ENCODE measurements at regions not wholly inside any gene's neighbourhood (a gene's known extent, or its start where the extent isn't known, plus 50 kb on each side); places are given as distances from the start of the nearest gene placed in this dataset.

GRCh38 chr2:120525056-120526046, 179.4 kb downstream of the INHBB start:
- DNase-seq (ENCODE audit: low spot score), result peak; percentile 55

GRCh38 chr2:120526047-120526562, 180.2 kb downstream of the INHBB start:
- Histone ChIP-seq H3K79me2 (no peaks in the 10 kb centered on the region), H4K20me1 (ENCODE audit: insufficient read depth, poor library complexity, severe bottlenecking) (no peaks in the 10 kb centered on the region), H3K4me1 (ENCODE audit: insufficient read depth) (peaks cover 25% of the 10 kb centered on the region), H2AFZ (no peak overlapping the region), H3K9me3 (ENCODE audit: low read depth) (no peaks in the 10 kb centered on the region), H3K27me3 (no peaks in the 10 kb centered on the region), H3K4me2 (no peak overlapping the region), H3K4me3 (no peak overlapping the region), H3K27ac (no peak overlapping the region), H3K36me3 (replicated peaks; ENCODE audit: insufficient read depth, low read depth) (no peaks in the 10 kb centered on the region), H3K9me2 (replicated peaks; ENCODE audit: insufficient read depth) (no peaks in the 10 kb centered on the region)
- TF ChIP-seq CTCF (IDR thresholded peaks at IDR 0.05; ENCODE audit: poor library complexity) (no peak), EZH2phosphoT487 (IDR thresholded peaks at IDR 0.05; ENCODE audit: low read depth, severe bottlenecking, unreplicated experiment) (no peak), EZH2 (IDR thresholded peaks at IDR 0.05; ENCODE audit: borderline replicate concordance) (no peak)
- WGBS (ENCODE audit: low lambda C conversion rate, missing lambda C conversion rate), result 82% methylated on average over 16 of the region's 16 CpGs
- DNase-seq (ENCODE audit: low spot score), result no peak

More at GRCh38 chr2:120525056-120526046, 179.4 kb downstream of the INHBB start:
- no peaks in the 10 kb centered on the region for H4K20me1 ChIP-seq (ENCODE audit: insufficient read depth, poor library complexity, severe bottlenecking)
- no peaks in the 10 kb centered on the region for H3K27me3 ChIP-seq
- no peak overlapping the region for H3K27ac ChIP-seq
- no peaks in the 10 kb centered on the region for H3K9me3 ChIP-seq (ENCODE audit: low read depth)
- no peak overlapping the region for H3K4me3 ChIP-seq
- no peak overlapping the region for H2AFZ ChIP-seq
- H3K4me2 ChIP-seq, result no peak overlapping the region
- 61% methylated on average over 18 of the region's 18 CpGs for WGBS (ENCODE audit: low lambda C conversion rate, missing lambda C conversion rate)
- H3K79me2 ChIP-seq, result no peaks in the 10 kb centered on the region
- no peaks in the 10 kb centered on the region for H3K36me3 ChIP-seq (replicated peaks; ENCODE audit: insufficient read depth, low read depth)
- no peaks in the 10 kb centered on the region for H3K9me2 ChIP-seq (replicated peaks; ENCODE audit: insufficient read depth)
- peaks cover 25% of the 10 kb centered on the region for H3K4me1 ChIP-seq (ENCODE audit: insufficient read depth)
- TF ChIP-seq EZH2phosphoT487 (IDR thresholded peaks at IDR 0.05; ENCODE audit: low read depth, severe bottlenecking, unreplicated experiment) (no peak), EZH2 (IDR thresholded peaks at IDR 0.05; ENCODE audit: borderline replicate concordance) (no peak), CTCF (IDR thresholded peaks at IDR 0.05; ENCODE audit: poor library complexity) (no peak)

GRCh38 chr2:120526997-120527945, 181.3 kb downstream of the INHBB start:
- Histone ChIP-seq H3K9me2 (replicated peaks; ENCODE audit: insufficient read depth) (no peaks in the 10 kb centered on the region), H3K4me1 (ENCODE audit: insufficient read depth) (peaks cover 23% of the 10 kb centered on the region), H3K79me2 (no peaks in the 10 kb centered on the region), H3K27me3 (no peaks in the 10 kb centered on the region), H3K27ac (no peak overlapping the region), H3K36me3 (replicated peaks; ENCODE audit: insufficient read depth, low read depth) (no peaks in the 10 kb centered on the region), H3K4me3 (no peak overlapping the region), H2AFZ (no peak overlapping the region), H3K9me3 (ENCODE audit: low read depth) (no peaks in the 10 kb centered on the region), H4K20me1 (ENCODE audit: insufficient read depth, poor library complexity, severe bottlenecking) (no peaks in the 10 kb centered on the region), H3K4me2 (no peak overlapping the region)
- TF ChIP-seq EZH2 (IDR thresholded peaks at IDR 0.05; ENCODE audit: borderline replicate concordance), result no peak
- no peak for TF ChIP-seq EZH2phosphoT487 (IDR thresholded peaks at IDR 0.05; ENCODE audit: low read depth, severe bottlenecking, unreplicated experiment)
- no peak for TF ChIP-seq CTCF (IDR thresholded peaks at IDR 0.05; ENCODE audit: poor library complexity)
- no peak for DNase-seq (ENCODE audit: low spot score)
- WGBS (ENCODE audit: low lambda C conversion rate, missing lambda C conversion rate), result 89% methylated on average over 18 of the region's 18 CpGs

Measured in hepatocyte (in vitro differentiated cells).